ENCODE measurements at regions not wholly inside any gene's neighbourhood (a gene's known extent, or its start where the extent isn't known, plus 50 kb on each side); places are given as distances from the start of the nearest gene placed in this dataset.

DNA sequence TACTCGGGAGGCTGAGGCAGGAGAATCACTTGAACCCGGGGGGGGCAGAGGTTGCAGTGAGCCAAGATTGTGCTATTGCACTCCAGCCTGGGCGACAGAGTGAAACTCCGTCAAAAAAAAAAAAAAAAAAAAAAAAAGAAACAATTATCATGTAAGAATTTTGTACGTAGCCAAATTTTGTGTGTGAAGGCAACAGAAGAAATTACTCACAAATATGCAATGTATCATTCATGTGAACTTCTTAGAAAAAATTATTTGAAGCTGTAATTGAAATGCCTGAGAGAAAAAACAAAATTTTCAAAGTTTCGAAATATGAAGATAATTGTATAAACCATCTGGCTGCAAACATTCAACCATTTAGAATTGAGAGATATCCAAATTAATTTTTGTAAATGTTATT, 204.8 kb upstream of the PARD3B start:
- H3K27me3 ChIP-seq (ENCODE audit: insufficient read depth, low read length) = 0 out of 2 replicates have a peak, but pooled peaks cover 5% of the 10 kb centered on the region
- no TSS peak for BruUV-seq (replicated peaks)
- ChIA-PET POLR2A (no interaction called here), CTCF (no interaction called here), RAD21 (ENCODE audit: low non-redundant PET in 1 of 2, low total read pairs in 2 of 2, uncharacterized antibody in 2 of 2, unreplicated experiment in 2 of 2) (no interaction called here)
- no peak overlapping the region for H3K9ac ChIP-seq (ENCODE audit: low read length)
- no peaks in the 10 kb centered on the region for H3K36me3 ChIP-seq (ENCODE audit: control insufficient read depth in 1 of 2, insufficient read depth in 2 of 2, low read length in 2 of 2)
- H4K20me1 ChIP-seq (ENCODE audit: insufficient read depth) = no peaks in the 10 kb centered on the region
- no peak overlapping the region for H2AFZ ChIP-seq (ENCODE audit: low read depth, low read length, poor library complexity, severe bottlenecking)
- H3K27ac ChIP-seq (ENCODE audit: low read depth, low read length) = no peak overlapping the region
- no peaks in the 10 kb centered on the region for H3K9me3 ChIP-seq (ENCODE audit: control insufficient read depth in 1 of 2, insufficient read depth in 1 of 2, low read depth in 1 of 2, low read length in 2 of 2)
- no peaks in the 10 kb centered on the region for H3K79me2 ChIP-seq (ENCODE audit: insufficient read depth, low read length)
- TF ChIP-seq SP1 (IDR thresholded peaks at IDR 0.05; ENCODE audit: low read depth) = no peak
- TF ChIP-seq EGR1 (IDR thresholded peaks at IDR 0.05; ENCODE audit: low read depth) = no peak
- TF ChIP-seq, protein P1, sequence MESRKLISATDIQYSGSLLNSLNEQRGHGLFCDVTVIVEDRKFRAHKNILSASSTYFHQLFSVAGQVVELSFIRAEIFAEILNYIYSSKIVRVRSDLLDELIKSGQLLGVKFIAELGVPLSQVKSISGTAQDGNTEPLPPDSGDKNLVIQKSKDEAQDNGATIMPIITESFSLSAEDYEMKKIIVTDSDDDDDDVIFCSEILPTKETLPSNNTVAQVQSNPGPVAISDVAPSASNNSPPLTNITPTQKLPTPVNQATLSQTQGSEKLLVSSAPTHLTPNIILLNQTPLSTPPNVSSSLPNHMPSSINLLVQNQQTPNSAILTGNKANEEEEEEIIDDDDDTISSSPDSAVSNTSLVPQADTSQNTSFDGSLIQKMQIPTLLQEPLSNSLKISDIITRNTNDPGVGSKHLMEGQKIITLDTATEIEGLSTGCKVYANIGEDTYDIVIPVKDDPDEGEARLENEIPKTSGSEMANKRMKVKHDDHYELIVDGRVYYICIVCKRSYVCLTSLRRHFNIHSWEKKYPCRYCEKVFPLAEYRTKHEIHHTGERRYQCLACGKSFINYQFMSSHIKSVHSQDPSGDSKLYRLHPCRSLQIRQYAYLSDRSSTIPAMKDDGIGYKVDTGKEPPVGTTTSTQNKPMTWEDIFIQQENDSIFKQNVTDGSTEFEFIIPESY (IDR thresholded peaks at IDR 0.05; ENCODE audit: extremely low read depth, insufficient replicate concordance, low read length) = no peak
- no peak for TF ChIP-seq JUND (IDR thresholded peaks at IDR 0.05)
- TF ChIP-seq EZH2phosphoT487 (IDR thresholded peaks at IDR 0.05; ENCODE audit: borderline replicate concordance) = no peak
- TF ChIP-seq POLR2A (IDR thresholded peaks at IDR 0.05; ENCODE audit: borderline replicate concordance, extremely low read depth, insufficient read depth, insufficient read length) = no peak
- no peak for TF ChIP-seq CEBPB (IDR thresholded peaks at IDR 0.05; ENCODE audit: low read depth)
- TF ChIP-seq, protein P2, sequence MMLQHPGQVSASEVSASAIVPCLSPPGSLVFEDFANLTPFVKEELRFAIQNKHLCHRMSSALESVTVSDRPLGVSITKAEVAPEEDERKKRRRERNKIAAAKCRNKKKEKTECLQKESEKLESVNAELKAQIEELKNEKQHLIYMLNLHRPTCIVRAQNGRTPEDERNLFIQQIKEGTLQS (IDR thresholded peaks at IDR 0.05) = no peak
- no peak for TF ChIP-seq SIN3A (IDR thresholded peaks at IDR 0.05; ENCODE audit: low read depth)
- no peak for TF ChIP-seq ZNF274 (IDR thresholded peaks at IDR 0.05; ENCODE audit: low read depth, low read length)
- TF ChIP-seq RAD21 (IDR thresholded peaks at IDR 0.05; ENCODE audit: low read depth) = no peak
- TF ChIP-seq FOSL1 (IDR thresholded peaks at IDR 0.05; ENCODE audit: low read depth) = no peak
- no peak for TF ChIP-seq TCF7L2 (IDR thresholded peaks at IDR 0.05; ENCODE audit: borderline replicate concordance, extremely low read depth, insufficient read depth, insufficient read length)
- TF ChIP-seq, protein P3, sequence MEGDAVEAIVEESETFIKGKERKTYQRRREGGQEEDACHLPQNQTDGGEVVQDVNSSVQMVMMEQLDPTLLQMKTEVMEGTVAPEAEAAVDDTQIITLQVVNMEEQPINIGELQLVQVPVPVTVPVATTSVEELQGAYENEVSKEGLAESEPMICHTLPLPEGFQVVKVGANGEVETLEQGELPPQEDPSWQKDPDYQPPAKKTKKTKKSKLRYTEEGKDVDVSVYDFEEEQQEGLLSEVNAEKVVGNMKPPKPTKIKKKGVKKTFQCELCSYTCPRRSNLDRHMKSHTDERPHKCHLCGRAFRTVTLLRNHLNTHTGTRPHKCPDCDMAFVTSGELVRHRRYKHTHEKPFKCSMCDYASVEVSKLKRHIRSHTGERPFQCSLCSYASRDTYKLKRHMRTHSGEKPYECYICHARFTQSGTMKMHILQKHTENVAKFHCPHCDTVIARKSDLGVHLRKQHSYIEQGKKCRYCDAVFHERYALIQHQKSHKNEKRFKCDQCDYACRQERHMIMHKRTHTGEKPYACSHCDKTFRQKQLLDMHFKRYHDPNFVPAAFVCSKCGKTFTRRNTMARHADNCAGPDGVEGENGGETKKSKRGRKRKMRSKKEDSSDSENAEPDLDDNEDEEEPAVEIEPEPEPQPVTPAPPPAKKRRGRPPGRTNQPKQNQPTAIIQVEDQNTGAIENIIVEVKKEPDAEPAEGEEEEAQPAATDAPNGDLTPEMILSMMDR (IDR thresholded peaks at IDR 0.05 in 2 of 3, conservative IDR thresholded peaks at IDR 0.05 in 1 of 3; ENCODE audit: borderline replicate concordance in 1 of 3, insufficient read depth in 1 of 3, low read depth in 2 of 3, low read length in 2 of 3) = no peak
- no peak for TF ChIP-seq ELF1 (IDR thresholded peaks at IDR 0.05; ENCODE audit: borderline replicate concordance, low read depth)
- H3K9me2 ChIP-seq (ENCODE audit: insufficient read depth) = no peaks in the 10 kb centered on the region
- DNase-seq (ENCODE audit: low read depth, low spot score) (no peak), ATAC-seq (no peak)
- intact Hi-C loops (cut with micrococcal nuclease) = no loop called here
- no peak overlapping the region for H3K4me3 ChIP-seq (replicated peaks in 1 of 2; ENCODE audit: low read depth in 1 of 2, low read length in 2 of 2)
- peaks cover 0 to 5% of the 10 kb centered on the region in 2 experiments; a peak in 1 of 4 replicates for H3K4me1 ChIP-seq (ENCODE audit: control insufficient read depth in 1 of 2, insufficient read depth in 2 of 2, low read length in 2 of 2)
- H3K4me2 ChIP-seq (ENCODE audit: low read length) = no peak overlapping the region
